VCaP (cell line): ENCODE measurements at regions not wholly inside any gene's neighbourhood (a gene's known extent, or its start where the extent isn't known, plus 50 kb on each side); places are given as distances from the start of the nearest gene placed in this dataset.

Experiments
- H3K27ac ChIP-seq: fragments of 450-650 bp; 2 replicates; pipeline ENCODE4 v1.5.1; 2017
- CTCF ChIP-seq: fragments of 450-650 bp; conservative IDR thresholded peaks from 2 replicates; pipeline ENCODE4 v1.5.1; 2017; ENCODE audit warnings: mild to moderate bottlenecking, moderate library complexity

- H3K27ac ChIP-seq = no peak overlapping the region
- TF ChIP-seq CTCF = no peak
Observed at GRCh38 chr18:43605224-43605623, 327.9 kb upstream of the SYT4 start.

- no peak overlapping the region for H3K27ac ChIP-seq
- no peak for TF ChIP-seq CTCF
Observed at GRCh38 chr18:43606795-43607194, 329.5 kb upstream of the SYT4 start.

GRCh38 chr18:43620936-43621335 is 343.6 kb upstream of the SYT4 start:
- TF ChIP-seq CTCF = peak; percentile 70
- H3K27ac ChIP-seq = no peak overlapping the region

GRCh38 chr18:43622024-43622423 is 344.7 kb upstream of the SYT4 start:
- no peak overlapping the region for H3K27ac ChIP-seq
- no peak for TF ChIP-seq CTCF

GRCh38 chr18:43625582-43625981 is 348.3 kb upstream of the SYT4 start:
- TF ChIP-seq CTCF = no peak
- H3K27ac ChIP-seq = peak overlapping the region; percentile 41

GRCh38 chr18:43627848-43628530 is 350.7 kb upstream of the SYT4 start:
- H3K27ac ChIP-seq = no peak overlapping the region
- TF ChIP-seq CTCF = no peak

- TF ChIP-seq CTCF = no peak
- H3K27ac ChIP-seq = no peak overlapping the region
Observed at GRCh38 chr18:43634994-43635393, 357.7 kb upstream of the SYT4 start.
